ENCODE measurements at regions not wholly inside any gene's neighbourhood (a gene's known extent, or its start where the extent isn't known, plus 50 kb on each side); places are given as distances from the start of the nearest gene placed in this dataset.

GRCh38 chr15:34512628-34513027, 70.8 kb downstream of the GOLGA8B start:
- H3K4me3 ChIP-seq (ENCODE audit: insufficient read depth, low read depth, low read length), result no peak overlapping the region
- H3K79me1 ChIP-seq (ENCODE audit: low read depth in 1 of 2, low read length in 2 of 2), result no peaks in the 10 kb centered on the region
- CTCF ChIA-PET, result no interaction called here
- POLR2A ChIA-PET (ENCODE audit: unreplicated experiment), result no interaction called here
- peaks cover 15% of the 10 kb centered on the region for H3K27me3 ChIP-seq (ENCODE audit: control insufficient read depth, insufficient read depth, low read length)
- H3K4me1 ChIP-seq (ENCODE audit: control insufficient read depth, insufficient read depth, low read length), result no peaks in the 10 kb centered on the region
- H2AK9ac ChIP-seq (replicated peaks; ENCODE audit: low read depth, low read length, poor library complexity), result no peak overlapping the region
- H3K18ac ChIP-seq (ENCODE audit: low read depth, low read length), result no peak overlapping the region
- dilution Hi-C loops (cut with HindIII; ENCODE audit: low sequenced_read_pairs, unreplicated experiment) (no loop called here), in situ Hi-C loops (cut with MboI; ENCODE audit: low sequenced_read_pairs) (no loop called here), intact Hi-C loops (cut with micrococcal nuclease) (no loop called here)
- no peak overlapping the region for H2AK5ac ChIP-seq (ENCODE audit: low read depth, low read length)
- TF ChIP-seq MAFK (IDR thresholded peaks at IDR 0.05; ENCODE audit: low read depth, low read length), result no peak
- TF ChIP-seq CHD1 (IDR thresholded peaks at IDR 0.05; ENCODE audit: low read depth, low read length), result no peak
- no peak for TF ChIP-seq MXI1 (IDR thresholded peaks at IDR 0.05; ENCODE audit: borderline replicate concordance, low read depth, low read length)
- no peak for TF ChIP-seq RFX5 (IDR thresholded peaks at IDR 0.05; ENCODE audit: low read depth, low read length)
- no peak for TF ChIP-seq RCOR1 (IDR thresholded peaks at IDR 0.05; ENCODE audit: insufficient replicate concordance, low read length)
- TF ChIP-seq, protein P1, sequence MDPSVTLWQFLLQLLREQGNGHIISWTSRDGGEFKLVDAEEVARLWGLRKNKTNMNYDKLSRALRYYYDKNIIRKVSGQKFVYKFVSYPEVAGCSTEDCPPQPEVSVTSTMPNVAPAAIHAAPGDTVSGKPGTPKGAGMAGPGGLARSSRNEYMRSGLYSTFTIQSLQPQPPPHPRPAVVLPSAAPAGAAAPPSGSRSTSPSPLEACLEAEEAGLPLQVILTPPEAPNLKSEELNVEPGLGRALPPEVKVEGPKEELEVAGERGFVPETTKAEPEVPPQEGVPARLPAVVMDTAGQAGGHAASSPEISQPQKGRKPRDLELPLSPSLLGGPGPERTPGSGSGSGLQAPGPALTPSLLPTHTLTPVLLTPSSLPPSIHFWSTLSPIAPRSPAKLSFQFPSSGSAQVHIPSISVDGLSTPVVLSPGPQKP (IDR thresholded peaks at IDR 0.05; ENCODE audit: borderline replicate concordance, low read depth, low read length), result no peak
- TF ChIP-seq RAD21 (IDR thresholded peaks at IDR 0.05; ENCODE audit: low read length), result no peak
- no peak for TF ChIP-seq NFE2L2 (IDR thresholded peaks at IDR 0.05; ENCODE audit: low read depth, low read length)
- TF ChIP-seq BHLHE40 (IDR thresholded peaks at IDR 0.05; ENCODE audit: low read depth, low read length), result no peak
- TF ChIP-seq CTCF (conservative IDR thresholded peaks at IDR 0.05; ENCODE audit: low read depth, low read length), result no peak
- TF ChIP-seq, protein P2, sequence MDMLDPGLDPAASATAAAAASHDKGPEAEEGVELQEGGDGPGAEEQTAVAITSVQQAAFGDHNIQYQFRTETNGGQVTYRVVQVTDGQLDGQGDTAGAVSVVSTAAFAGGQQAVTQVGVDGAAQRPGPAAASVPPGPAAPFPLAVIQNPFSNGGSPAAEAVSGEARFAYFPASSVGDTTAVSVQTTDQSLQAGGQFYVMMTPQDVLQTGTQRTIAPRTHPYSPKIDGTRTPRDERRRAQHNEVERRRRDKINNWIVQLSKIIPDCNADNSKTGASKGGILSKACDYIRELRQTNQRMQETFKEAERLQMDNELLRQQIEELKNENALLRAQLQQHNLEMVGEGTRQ (IDR thresholded peaks at IDR 0.05; ENCODE audit: low read depth, low read length), result no peak
- TF ChIP-seq FOS (IDR thresholded peaks at IDR 0.05; ENCODE audit: low read depth, low read length), result no peak
- TF ChIP-seq MAZ (IDR thresholded peaks at IDR 0.05; ENCODE audit: borderline replicate concordance, low read depth, low read length), result no peak
- TF ChIP-seq POLR2A (IDR thresholded peaks at IDR 0.05; ENCODE audit: low read depth, low read length), result no peak
- no peak for TF ChIP-seq SMC3 (IDR thresholded peaks at IDR 0.05; ENCODE audit: low read depth, low read length)
- no peak for TF ChIP-seq CEBPB (IDR thresholded peaks at IDR 0.05; ENCODE audit: low read depth, low read length)
- H3K4me2 ChIP-seq (ENCODE audit: low read depth, low read length), result no peak overlapping the region
- no peak for DNase-seq
- no peak overlapping the region for H2BK15ac ChIP-seq (ENCODE audit: low read depth, low read length)
- H3K9ac ChIP-seq (ENCODE audit: low read depth, low read length), result no peak overlapping the region
- no peak overlapping the region for H3K4ac ChIP-seq (ENCODE audit: low read depth, low read length)
- H3K56ac ChIP-seq (ENCODE audit: extremely low read depth, insufficient read depth, low read length), result no peak overlapping the region
- no peaks in the 10 kb centered on the region for H4K20me1 ChIP-seq (ENCODE audit: insufficient read depth, low read length)
- H3K23ac ChIP-seq (ENCODE audit: low read depth, low read length), result no peak overlapping the region
- H3K9me1 ChIP-seq (ENCODE audit: insufficient read depth, low read length), result no peaks in the 10 kb centered on the region
- H4K91ac ChIP-seq (ENCODE audit: insufficient read depth, low read depth, low read length), result no peak overlapping the region
- ATAC-seq (ENCODE audit: low read depth), result no peak
- no peak overlapping the region for H2BK20ac ChIP-seq (ENCODE audit: low read depth, low read length)
- H2AFZ ChIP-seq (replicated peaks; ENCODE audit: low read length, poor library complexity), result no peak overlapping the region
- H2BK120ac ChIP-seq (ENCODE audit: low read depth, low read length), result no peak overlapping the region
- no peak overlapping the region for H4K8ac ChIP-seq (ENCODE audit: low read depth in 2 of 2, low read length in 2 of 2)
- WGBS, 2 experiments (ENCODE audit: extremely low coverage in 2 of 2, insufficient read length in 1 of 2), result no CpG with 5 or more reads among the region's 4 CpGs
- H3K36me3 ChIP-seq (ENCODE audit: control insufficient read depth, insufficient read depth, low read length), result no peaks in the 10 kb centered on the region
- no peak overlapping the region for H4K5ac ChIP-seq (ENCODE audit: low read depth, low read length)
- no peak overlapping the region for H2BK5ac ChIP-seq (ENCODE audit: low read depth, low read length, poor library complexity, severe bottlenecking)
- no TSS peak for BruUV-seq (replicated peaks)
- H3K14ac ChIP-seq (replicated peaks; ENCODE audit: low read depth, low read length), result no peak overlapping the region
- H3K27ac ChIP-seq (ENCODE audit: insufficient read depth, low read length), result no peak overlapping the region
- H3K9me3 ChIP-seq (ENCODE audit: control insufficient read depth, insufficient read depth, low read length), result no peaks in the 10 kb centered on the region

Data from IMR-90 (cell line).